B cell (primary cell): ENCODE measurements at regions not wholly inside any gene's neighbourhood (a gene's known extent, or its start where the extent isn't known, plus 50 kb on each side); places are given as distances from the start of the nearest gene placed in this dataset.

Source experiments
- CTCF ChIP-seq: fragments of 200-600 bp; IDR thresholded peaks from one replicate; pipeline ENCODE4 v1.8.0; 2022; ENCODE audit warnings: antibody characterized with exemption, mild to moderate bottlenecking
- EZH2 ChIP-seq: IDR thresholded peaks from 2 replicates; pipeline ENCODE4 v1.6.1; 2012; ENCODE audit warnings: borderline replicate concordance, low read depth, mild to moderate bottlenecking, moderate library complexity, low read length; ENCODE audit not compliant: insufficient read depth, poor library complexity, severe bottlenecking

- TF ChIP-seq CTCF (no peak), EZH2 (no peak)
These were observed 157.5 kb downstream of the RFPL4B start for GRCh38 chr6:112504621-112505020.
